Gastroesophageal sphincter (tissue), 3 donors: ENCODE measurements at regions not wholly inside any gene's neighbourhood (a gene's known extent, or its start where the extent isn't known, plus 50 kb on each side); places are given as distances from the start of the nearest gene placed in this dataset.

ENCODE experiments used
- EP300 ChIP-seq: sonication (generic); formaldehyde crosslinking; IDR thresholded peaks from one replicate; pipeline ENCODE4 v1.6.1; 2017; ENCODE audit warnings: antibody characterized with exemption, mild to moderate bottlenecking
- POLR2A ChIP-seq, 2 donors: fragments of 450-650 bp; IDR thresholded peaks; one replicate each; pipeline ENCODE4 v1.6.1; 2017; ENCODE audit warnings: antibody characterized with exemption in 2 of 2, mild to moderate bottlenecking in 2 of 2, moderate library complexity in 1 of 2
- POLR2AphosphoS5 ChIP-seq: sonication (generic); formaldehyde crosslinking; IDR thresholded peaks from one replicate; pipeline ENCODE4 v1.6.1; 2017; ENCODE audit warnings: antibody characterized with exemption
- TF ChIP-seq, protein P1 (sequence below), 4 experiments: fragments of 200-600 bp in 2 of 4; fragments of 450-650 bp in 2 of 4; sonication (generic) in 1 of 4; IDR thresholded peaks; one replicate each; pipeline ENCODE4 v1.5.1; 2017 to 2019; ENCODE audit warnings: antibody characterized with exemption in 4 of 4, mild to moderate bottlenecking in 2 of 4, moderate library complexity in 2 of 4

DNA sequence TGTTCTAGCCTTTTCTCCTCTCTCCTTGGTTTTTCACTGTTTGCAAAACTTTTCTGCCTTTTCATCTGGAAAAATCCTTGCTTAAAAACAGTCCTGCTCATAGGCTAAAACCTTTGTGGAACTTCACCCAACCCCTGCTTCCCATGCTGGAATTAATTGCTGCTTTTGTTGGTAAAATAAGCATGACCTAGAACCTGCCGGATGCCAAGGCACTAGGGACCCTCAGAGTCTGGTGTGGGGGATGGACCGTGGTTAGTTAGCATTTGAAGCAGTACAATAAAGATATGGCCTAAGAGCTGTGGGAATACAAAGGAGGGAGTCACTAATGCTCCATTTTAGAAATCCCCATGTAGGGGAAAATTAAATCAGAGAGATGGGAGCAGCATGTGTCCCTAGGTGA is 326.3 kb downstream of the KCNRG start:
- TF ChIP-seq, protein P1, sequence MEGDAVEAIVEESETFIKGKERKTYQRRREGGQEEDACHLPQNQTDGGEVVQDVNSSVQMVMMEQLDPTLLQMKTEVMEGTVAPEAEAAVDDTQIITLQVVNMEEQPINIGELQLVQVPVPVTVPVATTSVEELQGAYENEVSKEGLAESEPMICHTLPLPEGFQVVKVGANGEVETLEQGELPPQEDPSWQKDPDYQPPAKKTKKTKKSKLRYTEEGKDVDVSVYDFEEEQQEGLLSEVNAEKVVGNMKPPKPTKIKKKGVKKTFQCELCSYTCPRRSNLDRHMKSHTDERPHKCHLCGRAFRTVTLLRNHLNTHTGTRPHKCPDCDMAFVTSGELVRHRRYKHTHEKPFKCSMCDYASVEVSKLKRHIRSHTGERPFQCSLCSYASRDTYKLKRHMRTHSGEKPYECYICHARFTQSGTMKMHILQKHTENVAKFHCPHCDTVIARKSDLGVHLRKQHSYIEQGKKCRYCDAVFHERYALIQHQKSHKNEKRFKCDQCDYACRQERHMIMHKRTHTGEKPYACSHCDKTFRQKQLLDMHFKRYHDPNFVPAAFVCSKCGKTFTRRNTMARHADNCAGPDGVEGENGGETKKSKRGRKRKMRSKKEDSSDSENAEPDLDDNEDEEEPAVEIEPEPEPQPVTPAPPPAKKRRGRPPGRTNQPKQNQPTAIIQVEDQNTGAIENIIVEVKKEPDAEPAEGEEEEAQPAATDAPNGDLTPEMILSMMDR (IDR thresholded peaks at IDR 0.05) = no peak
- TF ChIP-seq POLR2AphosphoS5 (no peak), EP300 (no peak), POLR2A (IDR thresholded peaks at IDR 0.05) (no peak)
